HEK293 (cell line): ENCODE measurements at regions not wholly inside any gene's neighbourhood (a gene's known extent, or its start where the extent isn't known, plus 50 kb on each side); places are given as distances from the start of the nearest gene placed in this dataset.

Experiments used
- CTCF ChIA-PET: fragments of 350-600 bp; formaldehyde crosslinking; extraction: SDS; loops from one replicate; lab custom pipeline; 2021; ENCODE audit warnings: antibody characterized with exemption; lab: Yijun Ruan, JAX
- POLR2A ChIA-PET: fragments of 300-600 bp; formaldehyde crosslinking; extraction: SDS; loops from one replicate; lab custom pipeline; 2020; ENCODE audit warnings: antibody characterized with exemption, inconsistent platforms; lab: Yijun Ruan, JAX
- H3K27ac ChIP-seq: fragments of 200-500 bp; sonication (Bioruptor generic); 2 replicates; pipeline ENCODE4 v1.5.1; 2014; ENCODE audit warnings: low read depth, low read length, control low read depth, inconsistent platforms; ENCODE audit errors: extremely low read depth
- H3K36me3 ChIP-seq, 2 experiments: fragments of 200-500 bp in 1 of 2; sonication (Bioruptor generic) in 1 of 2; 1 replicate in 1 of 2; 2 replicates in 1 of 2; pipeline ENCODE4 v1.5.1; 2014 to 2017; ENCODE audit warnings: inconsistent platforms in 2 of 2, low read length in 2 of 2; ENCODE audit not compliant: control insufficient read depth in 2 of 2, insufficient read depth in 1 of 2
- H3K4me1 ChIP-seq: fragments of 200-500 bp; sonication (Bioruptor generic); 2 replicates; pipeline ENCODE4 v1.5.1; 2014; ENCODE audit warnings: mild to moderate bottlenecking, low read length, inconsistent platforms; ENCODE audit not compliant: control insufficient read depth, insufficient read depth
- H3K4me3 ChIP-seq: 2 replicates; pipeline ENCODE4 v1.5.1; 2011; ENCODE audit warnings: low read depth, mild to moderate bottlenecking, control low read depth, low read length, moderate library complexity
- H3K9me3 ChIP-seq: fragments of 200-500 bp; sonication (Bioruptor generic); 2 replicates; pipeline ENCODE4 v1.5.1; 2014; ENCODE audit warnings: low read depth, low read length, inconsistent platforms; ENCODE audit not compliant: control insufficient read depth, insufficient read depth
- MEIS1 ChIP-seq: sonication (generic); formaldehyde crosslinking; IDR thresholded peaks from 2 replicates; pipeline ENCODE4 v1.8.1; 2022; ENCODE audit warnings: missing genetic modification reagents, mild to moderate bottlenecking, borderline replicate concordance
- PRDM10 ChIP-seq: fragments of 450-650 bp; formaldehyde crosslinking; IDR thresholded peaks from 2 replicates; pipeline ENCODE4 v1.5.1; 2016; ENCODE audit warnings: missing biosample characterization, missing genetic modification characterization
- REPIN1 ChIP-seq: fragments of 450-650 bp; formaldehyde crosslinking; IDR thresholded peaks from 2 replicates; pipeline ENCODE4 v1.5.1; 2017; ENCODE audit warnings: missing biosample characterization, missing genetic modification characterization, low read depth
- WT1 ChIP-seq: fragments of 450-650 bp; formaldehyde crosslinking; IDR thresholded peaks from 2 replicates; pipeline ENCODE4 v1.5.1; 2016; ENCODE audit warnings: missing biosample characterization, missing genetic modification characterization
- ZNF157 ChIP-seq: fragments of 450-650 bp; formaldehyde crosslinking; IDR thresholded peaks from 2 replicates; pipeline ENCODE4 v1.5.1; 2016; ENCODE audit warnings: missing biosample characterization, missing genetic modification characterization
- ZNF426 ChIP-seq: fragments of 450-650 bp; formaldehyde crosslinking; IDR thresholded peaks from 2 replicates; pipeline ENCODE4 v1.5.1; 2017; ENCODE audit warnings: missing biosample characterization, missing genetic modification characterization, mild to moderate bottlenecking, inconsistent platforms, moderate library complexity
- ZNF558 ChIP-seq: fragments of 450-650 bp; formaldehyde crosslinking; IDR thresholded peaks from 2 replicates; pipeline ENCODE4 v1.5.1; 2016; ENCODE audit warnings: missing biosample characterization, missing genetic modification characterization
- ZNF626 ChIP-seq: fragments of 450-650 bp; sonication (Bioruptor Pico); formaldehyde crosslinking; IDR thresholded peaks from 2 replicates; pipeline ENCODE4 v1.5.1; 2018; ENCODE audit warnings: missing biosample characterization, missing genetic modification characterization, inconsistent platforms

DNA sequence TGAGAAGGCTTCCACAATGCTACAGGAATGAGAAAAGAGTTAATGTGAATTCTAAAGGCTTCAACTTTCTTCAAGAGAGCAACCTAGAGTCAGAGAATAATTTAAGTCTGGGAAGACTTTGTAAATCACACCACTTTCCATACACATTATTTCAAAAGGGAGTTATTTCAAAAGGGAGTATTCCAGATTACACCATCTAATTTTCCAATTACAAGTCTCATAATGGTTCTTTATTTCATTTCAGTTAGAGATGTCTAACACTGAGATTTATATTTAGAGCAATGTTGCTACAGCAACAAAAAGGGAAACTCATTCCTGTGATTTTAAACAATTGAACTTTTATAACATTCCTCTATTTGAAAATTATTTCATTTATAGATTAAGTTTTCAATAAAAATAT is 98.8 kb upstream of the DST start:
- Histone ChIP-seq H3K36me3 (no peaks in the 10 kb centered on the region), H3K4me1 (peaks cover 23% of the 10 kb centered on the region), H3K4me3 (no peak overlapping the region), H3K27ac (no peak overlapping the region), H3K9me3 (no peaks in the 10 kb centered on the region)
- POLR2A ChIA-PET: no interaction called here
- CTCF ChIA-PET: interaction anchor here (0.7 kb wide), 1 partner anchor 112 kb away, joined by 3 read pairs; no protein-coding TSS in a partner anchor
- TF ChIP-seq WT1 (tag by site-specific recombination): peak; percentile 69
- no peak for TF ChIP-seq REPIN1 (tag by site-specific recombination)

- ChIA-PET CTCF (interaction anchor here (0.7 to 1.2 kb wide), 2 partner anchors 8 to 283 kb away, joined by 3 to 4 read pairs; no protein-coding TSS in a partner anchor), POLR2A (no interaction called here)
- Histone ChIP-seq H3K36me3 (no peaks in the 10 kb centered on the region), H3K9me3 (no peaks in the 10 kb centered on the region), H3K27ac (no peak overlapping the region), H3K4me1 (peaks cover 23% of the 10 kb centered on the region), H3K4me3 (no peak overlapping the region)
- TF ChIP-seq ZNF157 (tag by site-specific recombination) (no peak), PRDM10 (tag by site-specific recombination) (no peak)
Measured at GRCh38 chr6:56739836-56740815, 97.4 kb upstream of the DST start.

- TF ChIP-seq ZNF558 (tag by site-specific recombination) (no peak), PRDM10 (tag by site-specific recombination) (no peak), ZNF157 (tag by site-specific recombination) (no peak), MEIS1 (CRISPR knock-in tag) (no peak), ZNF426 (tag by site-specific recombination) (no peak), ZNF626 (tag by site-specific recombination) (no peak)
- Histone ChIP-seq H3K9me3 (no peaks in the 10 kb centered on the region), H3K36me3 (no peaks in the 10 kb centered on the region; a peak in 1 of 3 replicates), H3K27ac (no peak overlapping the region), H3K4me3 (no peak overlapping the region), H3K4me1 (peaks cover 18% of the 10 kb centered on the region)
- ChIA-PET CTCF (interaction anchor here (0.6 to 0.8 kb wide), 3 partner anchors 11 to 29 kb away, joined by 3 read pairs; no protein-coding TSS in a partner anchor), POLR2A (no interaction called here)
Measured at GRCh38 chr6:56736804-56737203, 94.1 kb upstream of the DST start.
